IMR-90 (cell line): ENCODE measurements at regions not wholly inside any gene's neighbourhood (a gene's known extent, or its start where the extent isn't known, plus 50 kb on each side); places are given as distances from the start of the nearest gene placed in this dataset.

ENCODE experiments used
- ATAC-seq: fragments of 200-7000 bp; cut with Tn5 transposase; 2 replicates; pipeline ENCODE4 v1.9.1; 2020; ENCODE audit warnings: low read depth, mild to moderate bottlenecking, moderate library complexity
- BruUV-seq: library from RNA; stranded (reverse); fragments of 400-500 nt; replicated peaks from 2 replicates; lab custom pipeline; 2021; lab: Mats Ljungman, UMichigan
- CTCF ChIA-PET: fragments of 300-600 bp; formaldehyde crosslinking; extraction: SDS; loops from one replicate; lab custom pipeline; 2021; ENCODE audit warnings: antibody characterized with exemption; lab: Yijun Ruan, JAX
- POLR2A ChIA-PET: fragments of 300-600 bp; sonication (Branson Sonifier 250); formaldehyde crosslinking; loops from one replicate; lab custom pipeline; 2022; ENCODE audit warnings: antibody characterized with exemption; ENCODE audit not compliant: unreplicated experiment; lab: Charles Lee
- DNase-seq: peaks from one replicate; pipeline ENCODE4 v3.0.0; 2013
- H2AFZ ChIP-seq: replicated peaks from 2 replicates; pipeline ENCODE3; 2013; ENCODE audit warnings: low read length, mild to moderate bottlenecking; ENCODE audit not compliant: poor library complexity
- H2AK5ac ChIP-seq: 2 replicates; pipeline ENCODE4 v1.6.1; 2013; ENCODE audit warnings: low read depth, low read length, inconsistent platforms
- H2AK9ac ChIP-seq: replicated peaks from 2 replicates; pipeline ENCODE3; 2013; ENCODE audit warnings: mild to moderate bottlenecking, low read depth, low read length, moderate library complexity; ENCODE audit not compliant: poor library complexity
- H2BK120ac ChIP-seq: 2 replicates; pipeline ENCODE4 v1.6.1; 2013; ENCODE audit warnings: low read depth, low read length, inconsistent platforms
- H2BK15ac ChIP-seq: 3 replicates; pipeline ENCODE4 v1.6.1; 2013; ENCODE audit warnings: low read depth, low read length, inconsistent platforms
- H2BK20ac ChIP-seq: 2 replicates; pipeline ENCODE4 v1.6.1; 2013; ENCODE audit warnings: low read depth, mild to moderate bottlenecking, inconsistent platforms, low read length, moderate library complexity
- H2BK5ac ChIP-seq: 2 replicates; pipeline ENCODE4 v1.6.1; 2013; ENCODE audit warnings: mild to moderate bottlenecking, low read depth, low read length, inconsistent platforms; ENCODE audit not compliant: poor library complexity, severe bottlenecking
- H3K14ac ChIP-seq: replicated peaks from 2 replicates; pipeline ENCODE4 v1.6.1; 2013; ENCODE audit warnings: low read depth, low read length, inconsistent platforms
- H3K18ac ChIP-seq: 2 replicates; pipeline ENCODE4 v1.6.1; 2013; ENCODE audit warnings: low read depth, low read length, control low read depth
- H3K23ac ChIP-seq: 2 replicates; pipeline ENCODE4 v1.6.1; 2013; ENCODE audit warnings: low read depth, low read length, inconsistent platforms
- H3K27ac ChIP-seq: 2 replicates; pipeline ENCODE4 v1.5.1; 2013; ENCODE audit warnings: mild to moderate bottlenecking, control low read depth, low read length; ENCODE audit not compliant: insufficient read depth
- H3K27me3 ChIP-seq: 2 replicates; pipeline ENCODE4 v1.6.1; 2013; ENCODE audit warnings: low read length; ENCODE audit not compliant: control insufficient read depth, insufficient read depth
- H3K36me3 ChIP-seq: 2 replicates; pipeline ENCODE4 v1.6.1; 2013; ENCODE audit warnings: low read length, mixed read lengths; ENCODE audit not compliant: control insufficient read depth, insufficient read depth
- H3K4ac ChIP-seq: 2 replicates; pipeline ENCODE4 v1.6.1; 2013; ENCODE audit warnings: low read depth, low read length, inconsistent platforms
- H3K4me1 ChIP-seq: 2 replicates; pipeline ENCODE4 v1.6.1; 2013; ENCODE audit warnings: low read length, mixed read lengths; ENCODE audit not compliant: control insufficient read depth, insufficient read depth
- H3K4me2 ChIP-seq: 2 replicates; pipeline ENCODE4 v1.6.1; 2013; ENCODE audit warnings: low read depth, mild to moderate bottlenecking, control low read depth, low read length, moderate library complexity
- H3K4me3 ChIP-seq: 2 replicates; pipeline ENCODE4 v1.5.1; 2013; ENCODE audit warnings: low read depth, mild to moderate bottlenecking, control low read depth, low read length, moderate library complexity; ENCODE audit not compliant: insufficient read depth
- H3K56ac ChIP-seq: 2 replicates; pipeline ENCODE4 v1.6.1; 2013; ENCODE audit warnings: low read length, inconsistent platforms; ENCODE audit not compliant: insufficient read depth; ENCODE audit errors: extremely low read depth
- H3K79me1 ChIP-seq, 2 experiments: 2 replicates each; pipeline ENCODE4 v1.6.1; 2013; ENCODE audit warnings: low read length in 2 of 2, inconsistent platforms in 1 of 2, low read depth in 1 of 2
- H3K9ac ChIP-seq: 2 replicates; pipeline ENCODE4 v1.6.1; 2013; ENCODE audit warnings: low read depth, low read length, control low read depth
- H3K9me1 ChIP-seq: 2 replicates; pipeline ENCODE4 v1.6.1; 2013; ENCODE audit warnings: low read length, inconsistent platforms; ENCODE audit not compliant: insufficient read depth
- H3K9me3 ChIP-seq: 2 replicates; pipeline ENCODE4 v1.6.1; 2013; ENCODE audit warnings: low read length; ENCODE audit not compliant: control insufficient read depth, insufficient read depth
- H4K20me1 ChIP-seq: 2 replicates; pipeline ENCODE4 v1.6.1; 2013; ENCODE audit warnings: low read length, inconsistent platforms; ENCODE audit not compliant: insufficient read depth
- H4K5ac ChIP-seq: 2 replicates; pipeline ENCODE4 v1.6.1; 2013; ENCODE audit warnings: mild to moderate bottlenecking, low read depth, low read length, control low read depth
- H4K8ac ChIP-seq, 2 experiments: 2 replicates each; pipeline ENCODE4 v1.6.1; 2013; ENCODE audit warnings: low read depth in 2 of 2, low read length in 2 of 2, control low read depth in 1 of 2, inconsistent platforms in 1 of 2
- H4K91ac ChIP-seq: 2 replicates; pipeline ENCODE4 v1.6.1; 2013; ENCODE audit warnings: low read depth, low read length, inconsistent platforms; ENCODE audit not compliant: insufficient read depth
- BHLHE40 ChIP-seq: fragments of 150-350 bp; IDR thresholded peaks from 2 replicates; pipeline ENCODE4 v1.6.1; 2016; ENCODE audit warnings: mild to moderate bottlenecking, low read depth, low read length
- CEBPB ChIP-seq: IDR thresholded peaks from 2 replicates; pipeline ENCODE4 v1.6.1; 2012; ENCODE audit warnings: low read depth, low read length, improper control_type of control experiment
- CHD1 ChIP-seq: IDR thresholded peaks from 2 replicates; pipeline ENCODE4 v1.6.1; 2012; ENCODE audit warnings: low read depth, low read length, improper control_type of control experiment
- ELK1 ChIP-seq: fragments of 150-350 bp; IDR thresholded peaks from 2 replicates; pipeline ENCODE4 v1.6.1; 2016; ENCODE audit warnings: low read depth, mild to moderate bottlenecking, low read length, moderate library complexity, borderline replicate concordance
- FOS ChIP-seq: fragments of 150-350 bp; IDR thresholded peaks from 2 replicates; pipeline ENCODE4 v1.6.1; 2016; ENCODE audit warnings: low read depth, low read length
- MAFK ChIP-seq: IDR thresholded peaks from 2 replicates; pipeline ENCODE4 v1.6.1; 2012; ENCODE audit warnings: low read depth, low read length, improper control_type of control experiment
- MAZ ChIP-seq: IDR thresholded peaks from 2 replicates; pipeline ENCODE4 v1.6.1; 2012; ENCODE audit warnings: low read depth, mild to moderate bottlenecking, low read length, improper control_type of control experiment, moderate library complexity, borderline replicate concordance
- MXI1 ChIP-seq: IDR thresholded peaks from 2 replicates; pipeline ENCODE4 v1.6.1; 2012; ENCODE audit warnings: low read depth, mild to moderate bottlenecking, low read length, moderate library complexity, borderline replicate concordance
- NFE2L2 ChIP-seq: fragments of 150-350 bp; IDR thresholded peaks from 2 replicates; pipeline ENCODE4 v1.6.1; 2016; ENCODE audit warnings: low read depth, mild to moderate bottlenecking, low read length
- RAD21 ChIP-seq: IDR thresholded peaks from 2 replicates; pipeline ENCODE4 v1.6.1; 2012; ENCODE audit warnings: low read length, improper control_type of control experiment
- RCOR1 ChIP-seq: IDR thresholded peaks from 2 replicates; pipeline ENCODE4 v1.6.1; 2012; ENCODE audit warnings: mild to moderate bottlenecking, low read length, improper control_type of control experiment; ENCODE audit not compliant: insufficient replicate concordance
- RFX5 ChIP-seq: IDR thresholded peaks from 2 replicates; pipeline ENCODE4 v1.8.0; 2012; ENCODE audit warnings: low read depth, mild to moderate bottlenecking, low read length, moderate library complexity
- SMC3 ChIP-seq: fragments of 150-350 bp; IDR thresholded peaks from 2 replicates; pipeline ENCODE4 v1.6.1; 2016; ENCODE audit warnings: low read depth, mild to moderate bottlenecking, antibody characterized with exemption, low read length, moderate library complexity
- WGBS, 2 experiments: methylation state at CpG; one replicate each; pipeline versions ENCODE4 v1.1.5 to v1.1.7; 2013; ENCODE audit warnings: missing lambda C conversion rate in 2 of 2; ENCODE audit not compliant: insufficient read length in 1 of 2; ENCODE audit errors: extremely low coverage in 2 of 2; 5-methylcytosine and 5-hydroxymethylcytosine counted together
- dilution Hi-C: fragments of 300-500 bp; cut with HindIII; formaldehyde crosslinking; loops from one replicate; pipeline ENCODE4 v1.14.3; 2018; ENCODE audit warnings: low sequenced_read_pairs; ENCODE audit not compliant: unreplicated experiment
- in situ Hi-C: fragments of 300-500 bp; cut with MboI; formaldehyde crosslinking; loops from 3 replicates; pipeline ENCODE4 v1.14.3; 2019; ENCODE audit warnings: low sequenced_read_pairs, inconsistent platforms, mixed read lengths
- intact Hi-C: fragments of 100-400 bp; cut with micrococcal nuclease; formaldehyde crosslinking; loops from 2 replicates; pipeline ENCODE4 v1.10.0; 2022

GRCh38 chr12:89950421-89950820, 241.8 kb upstream of the ATP2B1 start:
- ATAC-seq (no peak), DNase-seq (no peak)
- H2BK5ac ChIP-seq = no peak overlapping the region
- no peak overlapping the region for H3K9ac ChIP-seq
- POLR2A ChIA-PET = no interaction called here
- no peak overlapping the region; the same call in 1 of the 2 replicates for H3K4ac ChIP-seq
- H3K56ac ChIP-seq = no peak overlapping the region
- no peak overlapping the region for H3K4me3 ChIP-seq
- H2BK120ac ChIP-seq = peak overlapping the region; percentile 50
- peaks cover 5% of the 10 kb centered on the region; the same call in 1 of the 2 replicates for H3K9me1 ChIP-seq
- H2AFZ ChIP-seq = no peak overlapping the region
- TF ChIP-seq SMC3 (no peak), FOS (no peak), ELK1 (no peak), RAD21 (no peak), MAZ (no peak), RCOR1 (no peak), CHD1 (no peak), NFE2L2 (no peak), BHLHE40 (no peak), RFX5 (no peak), MXI1 (no peak), CEBPB (no peak), MAFK (no peak)
- no peaks in the 10 kb centered on the region for H4K20me1 ChIP-seq
- no peaks in the 10 kb centered on the region for H3K79me1 ChIP-seq
- 0 out of 2 replicates have a peak overlapping the region, but pooled peaks have one; percentile 27 for H3K27ac ChIP-seq
- H3K27me3 ChIP-seq = no peaks in the 10 kb centered on the region
- peaks cover 21% of the 10 kb centered on the region for H3K4me1 ChIP-seq
- peak overlapping the region; percentile 71 for H3K18ac ChIP-seq
- H3K4me2 ChIP-seq = no peak overlapping the region
- 0 out of 2 replicates have a peak overlapping the region, but pooled peaks have one; percentile 38 for H4K5ac ChIP-seq
- peak overlapping the region; percentile 32 to 75; a peak in 3 of 4 replicates for H4K8ac ChIP-seq
- peak overlapping the region; percentile 65; the same call in 1 of the 3 replicates for H2BK15ac ChIP-seq
- intact Hi-C loops = no loop called here
- CTCF ChIA-PET = interaction anchor here (1.0 kb wide), 1 partner anchor 152 kb away, joined by 3 read pairs; no protein-coding TSS in a partner anchor
- H2AK5ac ChIP-seq = peak overlapping the region; percentile 66; the same call in 1 of the 2 replicates
- H4K91ac ChIP-seq = peak overlapping the region; percentile 38; the same call in 1 of the 2 replicates
- WGBS, 2 experiments = no CpG with 5 or more reads among the region's 1 CpG
- peak overlapping the region; percentile 9; the same call in 1 of the 2 replicates for H2BK20ac ChIP-seq
- in situ Hi-C loops = no loop called here
- H3K23ac ChIP-seq = 0 out of 2 replicates have a peak overlapping the region, but pooled peaks have one; percentile 10
- H3K9me3 ChIP-seq = no peaks in the 10 kb centered on the region
- dilution Hi-C loops = no loop called here
- BruUV-seq = no TSS peak
- no peak overlapping the region for H2AK9ac ChIP-seq
- peak overlapping the region; percentile 34 for H3K14ac ChIP-seq
- no peaks in the 10 kb centered on the region for H3K36me3 ChIP-seq
